OCI-LY3 (cell line): ENCODE measurements at regions not wholly inside any gene's neighbourhood (a gene's known extent, or its start where the extent isn't known, plus 50 kb on each side); places are given as distances from the start of the nearest gene placed in this dataset.

Experiments
- H2AFZ ChIP-seq: fragments of 200-600, 300-600 bp; shearing (Covaris generic); 2 replicates; pipeline ENCODE4 v1.6.0; 2014; ENCODE audit warnings: antibody characterized with exemption, low read depth, low read length
- H3K27ac ChIP-seq: fragments of 200-600, 300-600 bp; sonication (generic); 2 replicates; pipeline ENCODE4 v1.5.1; 2014; ENCODE audit warnings: mild to moderate bottlenecking, low read length, moderate library complexity, mixed read lengths
- H3K27me3 ChIP-seq: fragments of 200-600, 300-600 bp; sonication (generic); 2 replicates; pipeline ENCODE4 v1.6.1; 2014; ENCODE audit warnings: low read depth, low read length, mixed read lengths
- H3K36me3 ChIP-seq: fragments of 200-600, 300-600 bp; sonication (generic); replicated peaks from 2 replicates; pipeline ENCODE3; 2014; ENCODE audit warnings: low read depth, low read length, mixed read lengths
- H3K4me1 ChIP-seq: fragments of 300-600, 200-600 bp; sonication (generic); 2 replicates; pipeline ENCODE4 v1.6.1; 2014; ENCODE audit warnings: low read length, mixed read lengths
- H3K4me2 ChIP-seq: fragments of 200-600, 300-600 bp; sonication (generic); 2 replicates; pipeline ENCODE4 v1.6.1; 2014; ENCODE audit warnings: low read length, mixed read lengths
- H3K4me3 ChIP-seq: fragments of 300-600, 200-600 bp; sonication (generic); 2 replicates; pipeline ENCODE4 v1.5.1; 2014; ENCODE audit warnings: antibody characterized with exemption, mild to moderate bottlenecking, low read length, moderate library complexity
- H3K79me2 ChIP-seq: fragments of 300-600, 200-600 bp; shearing (Covaris generic); 2 replicates; pipeline ENCODE4 v1.6.1; 2014; ENCODE audit warnings: mild to moderate bottlenecking, low read length, mixed read lengths
- H3K9ac ChIP-seq: fragments of 300-600, 200-600 bp; shearing (Covaris generic); 2 replicates; pipeline ENCODE4 v1.6.0; 2014; ENCODE audit warnings: mild to moderate bottlenecking, low read length, moderate library complexity
- H3K9me3 ChIP-seq: fragments of 200-600, 300-600 bp; shearing (Covaris generic); 2 replicates; pipeline ENCODE4 v1.6.1; 2014; ENCODE audit warnings: low read length, mixed read lengths; ENCODE audit not compliant: insufficient read depth
- H4K20me1 ChIP-seq: fragments of 200-600, 300-600 bp; sonication (generic); 2 replicates; pipeline ENCODE4 v1.6.1; 2016; ENCODE audit warnings: low read length, mixed read lengths; ENCODE audit not compliant: insufficient read depth
- CTCF ChIP-seq: fragments of 200-600, 300-600 bp; sonication (generic); IDR thresholded peaks from 2 replicates; pipeline ENCODE4 v1.5.1; 2014; ENCODE audit warnings: antibody characterized with exemption, low read length, low read depth
- EZH2phosphoT487 ChIP-seq: fragments of 200-600 bp; shearing (Covaris generic); IDR thresholded peaks from 2 replicates; pipeline ENCODE4 v1.6.1; 2018; ENCODE audit warnings: antibody characterized with exemption, mixed run types, low read depth

GRCh38 chr18:10351219-10351818, 103.1 kb upstream of the APCDD1 start:
- Histone ChIP-seq H3K4me2 (no peak overlapping the region), H3K9ac (no peak overlapping the region), H3K9me3 (no peaks in the 10 kb centered on the region), H3K79me2 (no peaks in the 10 kb centered on the region), H3K36me3 (no peaks in the 10 kb centered on the region), H4K20me1 (no peaks in the 10 kb centered on the region), H3K4me3 (no peak overlapping the region), H2AFZ (no peak overlapping the region), H3K27me3 (no peaks in the 10 kb centered on the region), H3K27ac (no peak overlapping the region), H3K4me1 (no peaks in the 10 kb centered on the region)
- TF ChIP-seq CTCF (no peak), EZH2phosphoT487 (no peak)

- Histone ChIP-seq H3K27me3 (no peaks in the 10 kb centered on the region), H3K36me3 (no peaks in the 10 kb centered on the region), H2AFZ (no peak overlapping the region), H3K27ac (no peak overlapping the region), H3K4me2 (no peak overlapping the region), H4K20me1 (no peaks in the 10 kb centered on the region), H3K9me3 (no peaks in the 10 kb centered on the region), H3K79me2 (no peaks in the 10 kb centered on the region), H3K9ac (no peak overlapping the region), H3K4me1 (no peaks in the 10 kb centered on the region), H3K4me3 (no peak overlapping the region)
- TF ChIP-seq CTCF: no peak
- TF ChIP-seq EZH2phosphoT487: no peak
Measured at GRCh38 chr18:10351858-10352257, 102.6 kb upstream of the APCDD1 start.

- H3K9me3 ChIP-seq: no peaks in the 10 kb centered on the region
- TF ChIP-seq EZH2phosphoT487 (no peak), CTCF (no peak)
- no peak overlapping the region for H2AFZ ChIP-seq
- H3K27me3 ChIP-seq: no peaks in the 10 kb centered on the region
- H3K4me3 ChIP-seq: no peak overlapping the region
- H3K36me3 ChIP-seq: no peaks in the 10 kb centered on the region
- H4K20me1 ChIP-seq: no peaks in the 10 kb centered on the region
- no peak overlapping the region for H3K27ac ChIP-seq
- H3K4me1 ChIP-seq: no peaks in the 10 kb centered on the region
- H3K4me2 ChIP-seq: no peak overlapping the region
- no peaks in the 10 kb centered on the region for H3K79me2 ChIP-seq
- H3K9ac ChIP-seq: no peak overlapping the region
Measured at GRCh38 chr18:10352671-10353070, 101.8 kb upstream of the APCDD1 start.

- Histone ChIP-seq H3K9me3 (no peaks in the 10 kb centered on the region), H3K36me3 (no peaks in the 10 kb centered on the region), H3K9ac (no peak overlapping the region), H3K4me2 (no peak overlapping the region), H3K27ac (no peak overlapping the region), H3K4me1 (no peaks in the 10 kb centered on the region), H3K79me2 (no peaks in the 10 kb centered on the region), H2AFZ (no peak overlapping the region), H3K4me3 (no peak overlapping the region), H4K20me1 (no peaks in the 10 kb centered on the region), H3K27me3 (no peaks in the 10 kb centered on the region)
- TF ChIP-seq CTCF: no peak
- no peak for TF ChIP-seq EZH2phosphoT487
Measured at GRCh38 chr18:10353791-10354190, 100.6 kb upstream of the APCDD1 start.
